ENCODE measurements at regions not wholly inside any gene's neighbourhood (a gene's known extent, or its start where the extent isn't known, plus 50 kb on each side); places are given as distances from the start of the nearest gene placed in this dataset.

GRCh38 chr12:104888892-104889291 lies 69.2 kb downstream of the SLC41A2 start:
- TF ChIP-seq CTCF (optimal IDR thresholded peaks at IDR 0.05 in 1 of 3, IDR thresholded peaks at IDR 0.05 in 1 of 3, conservative IDR thresholded peaks at IDR 0.05 in 1 of 3; ENCODE audit: extremely low read depth in 1 of 3, insufficient read depth in 2 of 3, low read length in 3 of 3) (no peak), EZH2 (IDR thresholded peaks at IDR 0.05; ENCODE audit: low read length) (no peak)

Data from keratinocyte (primary cell).